ENCODE measurements at regions not wholly inside any gene's neighbourhood (a gene's known extent, or its start where the extent isn't known, plus 50 kb on each side); places are given as distances from the start of the nearest gene placed in this dataset.

- no peak for DNase-seq (ENCODE audit: low read depth in 2 of 3, low spot score in 2 of 3)
These were observed 369.8 kb upstream of the SMIM30 start for GRCh38 chr7:113487925-113488731.

GRCh38 chr7:113486548-113486947, 368.2 kb upstream of the SMIM30 start:
- no peak for DNase-seq (ENCODE audit: low read depth in 2 of 3, low spot score in 2 of 3)

- no peak for DNase-seq (ENCODE audit: low read depth in 2 of 3, low spot score in 2 of 3)
These were observed 365.3 kb upstream of the SMIM30 start for GRCh38 chr7:113483657-113484056.

GRCh38 chr7:113480537-113480936, 362.2 kb upstream of the SMIM30 start:
- no peak for DNase-seq (ENCODE audit: low read depth in 2 of 3, low spot score in 2 of 3)

GRCh38 chr7:113464096-113464855, 345.9 kb upstream of the SMIM30 start:
- no peak for DNase-seq (ENCODE audit: low read depth in 2 of 3, low spot score in 2 of 3)

GRCh38 chr7:113460067-113460466, 341.7 kb upstream of the SMIM30 start:
- DNase-seq (ENCODE audit: low read depth in 2 of 3, low spot score in 2 of 3): no peak

- DNase-seq (ENCODE audit: low read depth in 2 of 3, low spot score in 2 of 3): no peak
These were observed 338.2 kb upstream of the SMIM30 start for GRCh38 chr7:113456533-113456932.

GRCh38 chr7:113454597-113455169, 336.3 kb upstream of the SMIM30 start:
- no peak for DNase-seq (ENCODE audit: low read depth in 2 of 3, low spot score in 2 of 3)

- DNase-seq (ENCODE audit: low read depth in 2 of 3, low spot score in 2 of 3): no peak
These were observed 333.9 kb upstream of the SMIM30 start for GRCh38 chr7:113452245-113452644.

- DNase-seq (ENCODE audit: low read depth in 2 of 3, low spot score in 2 of 3): no peak
These were observed 328.4 kb upstream of the SMIM30 start for GRCh38 chr7:113446791-113447190.

GRCh38 chr7:113446391-113446790, 328.0 kb upstream of the SMIM30 start:
- no peak for DNase-seq (ENCODE audit: low read depth in 2 of 3, low spot score in 2 of 3)

GRCh38 chr7:113444261-113444660, 325.9 kb upstream of the SMIM30 start:
- no peak for DNase-seq (ENCODE audit: low read depth in 2 of 3, low spot score in 2 of 3)

- DNase-seq (ENCODE audit: low read depth in 2 of 3, low spot score in 2 of 3): no peak
These were observed 321.8 kb upstream of the SMIM30 start for GRCh38 chr7:113440173-113440572.

- no peak for DNase-seq (ENCODE audit: low read depth in 2 of 3, low spot score in 2 of 3)
These were observed 313.1 kb upstream of the SMIM30 start for GRCh38 chr7:113431406-113431805.

GRCh38 chr7:113424185-113424817, 305.9 kb upstream of the SMIM30 start:
- no peak for DNase-seq (ENCODE audit: low read depth in 2 of 3, low spot score in 2 of 3)

GRCh38 chr7:113421696-113422330, 303.5 kb upstream of the SMIM30 start:
- peak; percentile 31 to 92 (median 81) for DNase-seq (ENCODE audit: low read depth in 2 of 3, low spot score in 2 of 3)

GRCh38 chr7:113414401-113415035, 296.2 kb upstream of the SMIM30 start:
- no peak for DNase-seq (ENCODE audit: low read depth in 2 of 3, low spot score in 2 of 3)

GRCh38 chr7:113412410-113412809, 294.1 kb upstream of the SMIM30 start:
- no peak for DNase-seq (ENCODE audit: low read depth in 2 of 3, low spot score in 2 of 3)

- no peak for DNase-seq (ENCODE audit: low read depth in 2 of 3, low spot score in 2 of 3)
These were observed 292.4 kb upstream of the SMIM30 start for GRCh38 chr7:113410796-113411195.

GRCh38 chr7:113408999-113409398, 290.6 kb upstream of the SMIM30 start:
- DNase-seq (ENCODE audit: low read depth in 2 of 3, low spot score in 2 of 3): no peak

Measured in hematopoietic multipotent progenitor cell (in vitro differentiated cells).